Astrocyte of the cerebellum (primary cell): ENCODE measurements at regions not wholly inside any gene's neighbourhood (a gene's known extent, or its start where the extent isn't known, plus 50 kb on each side); places are given as distances from the start of the nearest gene placed in this dataset.
"Not testable (repeated sequence)": the region's sequence is repeated elsewhere in the genome, so short reads cannot be mapped to it uniquely, and the experiment has no call there.

ENCODE experiments used
- DNase-seq: peaks from one replicate; pipeline ENCODE4 v3.0.0-alpha.2; 2011; ENCODE audit warnings: low read depth
- H3K4me3 ChIP-seq: 2 replicates; pipeline ENCODE4 v1.5.1; 2011; ENCODE audit warnings: mild to moderate bottlenecking, low read depth, low read length, moderate library complexity
- in situ Hi-C: cut with HindIII; loops from 2 replicates; pipeline ENCODE4 v1.10.0; 2017; ENCODE audit warnings: low sequenced_read_pairs
- TF ChIP-seq, protein P1 (sequence below): IDR thresholded peaks from 2 replicates; pipeline ENCODE4 v1.5.1; 2012; ENCODE audit warnings: low read length, low read depth, moderate library complexity, mild to moderate bottlenecking; ENCODE audit errors: missing control alignments

DNA sequence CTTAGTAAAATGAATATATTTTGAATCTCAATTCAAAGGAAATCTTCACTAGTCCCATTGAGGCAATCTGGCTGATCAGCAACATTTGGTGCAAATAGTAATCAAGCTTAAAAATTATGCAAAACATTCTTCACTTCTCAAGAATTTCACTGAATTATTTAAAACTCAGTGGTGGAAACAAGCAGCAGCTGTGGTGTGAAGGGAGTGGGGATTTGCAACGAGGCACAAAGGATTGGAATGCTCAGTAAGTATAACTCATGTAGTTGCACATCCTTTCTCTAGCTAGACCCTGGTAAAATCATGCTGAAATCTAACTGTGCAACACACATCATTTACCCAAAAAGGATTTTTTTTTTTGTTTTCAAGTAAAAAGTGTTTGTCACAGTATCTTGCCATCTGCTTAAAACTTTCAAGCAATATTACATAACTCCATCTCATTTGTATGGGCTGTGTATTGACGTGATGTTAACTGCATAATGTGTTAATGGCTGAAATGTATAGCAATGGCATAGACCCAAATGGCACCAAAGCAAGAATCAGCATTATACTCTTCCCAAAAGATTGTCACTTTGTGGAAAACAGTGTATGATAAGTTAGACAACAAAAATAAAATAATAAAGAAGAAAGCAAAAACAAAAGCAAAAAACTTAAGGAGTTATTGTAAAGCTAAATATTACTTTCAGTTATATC is 816.6 kb downstream of the EPHA3 start:
- no peak overlapping the region for H3K4me3 ChIP-seq
- TF ChIP-seq, protein P1, sequence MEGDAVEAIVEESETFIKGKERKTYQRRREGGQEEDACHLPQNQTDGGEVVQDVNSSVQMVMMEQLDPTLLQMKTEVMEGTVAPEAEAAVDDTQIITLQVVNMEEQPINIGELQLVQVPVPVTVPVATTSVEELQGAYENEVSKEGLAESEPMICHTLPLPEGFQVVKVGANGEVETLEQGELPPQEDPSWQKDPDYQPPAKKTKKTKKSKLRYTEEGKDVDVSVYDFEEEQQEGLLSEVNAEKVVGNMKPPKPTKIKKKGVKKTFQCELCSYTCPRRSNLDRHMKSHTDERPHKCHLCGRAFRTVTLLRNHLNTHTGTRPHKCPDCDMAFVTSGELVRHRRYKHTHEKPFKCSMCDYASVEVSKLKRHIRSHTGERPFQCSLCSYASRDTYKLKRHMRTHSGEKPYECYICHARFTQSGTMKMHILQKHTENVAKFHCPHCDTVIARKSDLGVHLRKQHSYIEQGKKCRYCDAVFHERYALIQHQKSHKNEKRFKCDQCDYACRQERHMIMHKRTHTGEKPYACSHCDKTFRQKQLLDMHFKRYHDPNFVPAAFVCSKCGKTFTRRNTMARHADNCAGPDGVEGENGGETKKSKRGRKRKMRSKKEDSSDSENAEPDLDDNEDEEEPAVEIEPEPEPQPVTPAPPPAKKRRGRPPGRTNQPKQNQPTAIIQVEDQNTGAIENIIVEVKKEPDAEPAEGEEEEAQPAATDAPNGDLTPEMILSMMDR = no peak
- DNase-seq = no peak
- in situ Hi-C loops = no loop called here

DNA sequence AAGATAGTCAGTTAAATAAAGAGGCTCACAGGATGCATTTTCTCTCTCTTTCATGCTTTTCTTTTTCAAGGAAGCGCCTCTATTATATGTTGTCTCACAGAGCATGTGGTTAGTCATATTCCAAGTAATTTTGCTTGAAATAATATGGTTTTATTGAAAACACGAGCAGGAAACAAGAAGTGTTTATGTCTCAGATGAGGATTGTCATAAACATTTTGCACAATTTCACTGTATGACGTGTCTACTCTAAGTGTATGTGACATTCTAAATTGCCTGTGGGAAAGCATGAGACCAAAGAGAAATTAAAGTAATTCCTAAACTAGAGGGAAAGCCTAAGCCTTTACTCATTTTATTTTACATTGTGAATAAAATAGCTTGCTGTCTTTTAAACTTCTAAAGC is 818.6 kb downstream of the EPHA3 start:
- in situ Hi-C loops = no loop called here
- TF ChIP-seq, protein P1 = no peak
- DNase-seq = no peak
- no peak overlapping the region for H3K4me3 ChIP-seq

DNA sequence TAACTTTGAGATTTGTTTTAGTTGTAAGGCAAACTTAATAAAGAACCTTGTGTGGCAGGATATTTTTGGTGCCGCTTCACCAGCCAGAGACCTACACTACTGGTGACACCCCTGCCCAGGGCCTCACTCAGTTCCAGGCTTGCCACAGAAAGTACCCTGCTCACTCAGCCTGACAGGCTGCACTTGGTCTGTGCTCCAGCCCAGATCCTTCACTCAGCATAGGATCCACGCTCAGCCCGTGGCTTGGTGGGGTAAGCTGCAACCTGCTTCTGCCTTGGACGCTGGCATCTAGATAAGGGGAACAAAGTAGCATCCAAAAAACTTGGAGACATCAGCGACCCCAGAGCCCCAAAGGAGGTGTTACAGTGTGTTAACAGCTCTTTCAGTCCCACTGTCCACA is 825.5 kb downstream of the EPHA3 start:
- no peak overlapping the region for H3K4me3 ChIP-seq
- TF ChIP-seq, protein P1 = no peak

DNA sequence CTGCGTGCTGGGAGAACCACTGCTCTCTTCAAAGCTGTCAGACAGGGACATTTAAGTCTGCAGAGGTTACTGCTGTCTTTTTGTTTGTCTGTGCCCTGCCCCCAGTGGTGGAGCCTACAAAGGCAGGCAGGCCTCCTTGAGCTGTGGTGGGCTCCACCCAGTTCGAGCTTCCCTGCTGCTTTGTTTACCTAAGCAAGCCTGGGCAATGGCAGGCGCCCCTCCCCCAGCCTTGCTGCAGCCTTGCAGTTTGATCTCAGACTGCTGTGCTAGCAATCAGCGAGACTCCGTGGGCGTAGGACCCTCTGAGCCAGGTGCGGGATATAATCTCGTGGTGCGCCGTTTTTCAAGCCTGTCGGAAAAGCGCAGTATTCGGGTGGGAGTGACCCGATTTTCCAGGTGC is 837.0 kb downstream of the EPHA3 start:
- in situ Hi-C loops, H3K4me3 ChIP-seq, DNase-seq: not testable (repeated sequence)

More for the DNA sequence above, 825.5 kb downstream of the EPHA3 start:
- no peak for DNase-seq
- in situ Hi-C loops = no loop called here

DNA sequence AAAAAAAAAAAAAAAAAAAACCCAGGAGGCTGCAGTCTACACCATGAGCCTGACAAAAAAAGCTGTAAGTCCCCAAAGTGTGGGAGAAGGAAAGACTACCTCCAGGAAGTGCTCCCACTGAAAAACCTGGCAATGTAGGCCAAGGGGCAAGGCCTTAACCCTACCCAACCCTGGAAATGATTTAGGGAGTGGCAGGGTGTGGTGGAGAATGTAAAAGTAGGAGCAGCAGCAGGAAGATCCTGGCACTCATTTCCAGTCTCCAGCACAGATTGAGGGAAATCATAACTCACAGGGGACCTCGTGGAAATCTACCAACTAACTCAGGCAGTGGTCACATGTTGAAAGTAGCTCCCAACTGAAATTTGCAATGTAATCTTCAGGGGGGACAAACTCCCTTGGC is 839.5 kb downstream of the EPHA3 start:
- no peak overlapping the region for H3K4me3 ChIP-seq
- no peak for DNase-seq
- TF ChIP-seq, protein P1 = no peak
- in situ Hi-C loops = no loop called here

DNA sequence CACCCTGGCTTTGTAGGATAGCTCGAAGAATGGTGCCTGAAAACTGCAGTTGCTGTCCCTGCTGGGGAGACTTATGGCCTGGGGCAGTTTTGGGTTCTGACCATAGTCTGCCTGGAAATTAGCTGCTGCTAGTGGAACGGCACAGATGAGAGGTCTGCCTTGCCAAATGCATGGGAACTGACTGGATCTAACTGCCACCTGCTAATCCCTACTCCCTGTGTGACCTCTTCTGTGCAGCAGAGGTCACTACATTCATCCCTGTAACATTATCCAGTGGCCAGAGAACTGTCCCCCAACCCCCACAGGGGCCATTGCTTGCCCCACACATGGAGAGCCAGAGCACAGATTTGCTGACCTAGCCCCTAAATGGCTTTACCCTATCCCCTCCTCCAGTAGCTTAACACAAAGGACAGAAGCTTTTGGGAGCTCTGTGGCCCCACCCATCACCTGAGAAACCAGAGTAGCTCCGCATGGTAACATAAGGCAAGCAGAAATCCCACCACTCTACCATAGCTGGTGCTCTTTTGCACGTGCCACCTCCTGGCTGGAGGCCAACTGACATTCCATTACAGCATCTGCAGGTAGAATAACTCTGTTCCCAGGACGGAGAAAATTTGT is 840.0 kb downstream of the EPHA3 start:
- no peak overlapping the region for H3K4me3 ChIP-seq
- TF ChIP-seq, protein P1 = no peak
- in situ Hi-C loops = no loop called here
- no peak for DNase-seq

DNA sequence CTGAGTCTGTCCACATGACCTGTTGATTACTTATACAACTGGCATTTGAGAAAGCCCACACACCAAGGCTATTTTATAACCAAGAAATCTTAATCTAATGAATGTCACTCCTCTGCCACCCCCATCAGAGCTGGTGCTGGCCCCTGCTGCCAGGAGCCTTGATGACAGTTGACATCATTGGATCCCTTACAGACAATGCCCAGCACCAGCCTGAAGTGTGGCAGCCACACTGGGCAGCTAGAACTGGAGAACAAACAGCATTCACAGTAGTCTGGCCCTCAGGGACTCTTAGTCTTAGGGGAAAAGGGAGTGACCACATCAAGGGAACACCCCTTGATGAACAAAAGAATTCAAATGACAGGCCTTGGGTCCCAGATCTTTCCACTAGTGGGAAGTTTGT is 840.6 kb downstream of the EPHA3 start:
- TF ChIP-seq, protein P1 = no peak
- no peak overlapping the region for H3K4me3 ChIP-seq
- in situ Hi-C loops = no loop called here
- no peak for DNase-seq
